Bronchial epithelial cell (primary cell): ENCODE measurements at regions not wholly inside any gene's neighbourhood (a gene's known extent, or its start where the extent isn't known, plus 50 kb on each side); places are given as distances from the start of the nearest gene placed in this dataset.

Source experiments
- DNase-seq: peaks from one replicate; pipeline ENCODE4 v3.0.0-alpha.2; 2010; ENCODE audit warnings: low read depth
- FAIRE-seq: peaks from 2 replicates; lab custom pipeline; 2011; peaks lifted over from hg19 to GRCh38; lab: Jason Lieb, UNC
- H3K27me3 ChIP-seq: 2 replicates; pipeline ENCODE4 v1.5.1; 2011; ENCODE audit warnings: low read length; ENCODE audit not compliant: control insufficient read depth, insufficient read depth
- H3K36me3 ChIP-seq: 2 replicates; pipeline ENCODE4 v1.5.1; 2011; ENCODE audit warnings: low read length; ENCODE audit not compliant: control insufficient read depth, insufficient read depth
- H3K4me3 ChIP-seq: 2 replicates; pipeline ENCODE4 v1.5.1; 2011; ENCODE audit warnings: mild to moderate bottlenecking, low read depth, low read length, control low read depth
- TF ChIP-seq, protein P1 (sequence below): IDR thresholded peaks from 2 replicates; pipeline ENCODE4 v1.5.1; 2011; ENCODE audit warnings: mild to moderate bottlenecking, moderate library complexity, low read length, control low read depth, inconsistent platforms; ENCODE audit not compliant: insufficient read depth, severe bottlenecking

- no peak overlapping the region for H3K4me3 ChIP-seq
- FAIRE-seq = no peak
Observed at GRCh38 chr21:20315042-20315441, 683.2 kb upstream of the NCAM2 start.

GRCh38 chr21:20329636-20330035, 668.6 kb upstream of the NCAM2 start:
- FAIRE-seq = no peak
- no peak for DNase-seq
- no peak overlapping the region for H3K4me3 ChIP-seq
- TF ChIP-seq, protein P1, sequence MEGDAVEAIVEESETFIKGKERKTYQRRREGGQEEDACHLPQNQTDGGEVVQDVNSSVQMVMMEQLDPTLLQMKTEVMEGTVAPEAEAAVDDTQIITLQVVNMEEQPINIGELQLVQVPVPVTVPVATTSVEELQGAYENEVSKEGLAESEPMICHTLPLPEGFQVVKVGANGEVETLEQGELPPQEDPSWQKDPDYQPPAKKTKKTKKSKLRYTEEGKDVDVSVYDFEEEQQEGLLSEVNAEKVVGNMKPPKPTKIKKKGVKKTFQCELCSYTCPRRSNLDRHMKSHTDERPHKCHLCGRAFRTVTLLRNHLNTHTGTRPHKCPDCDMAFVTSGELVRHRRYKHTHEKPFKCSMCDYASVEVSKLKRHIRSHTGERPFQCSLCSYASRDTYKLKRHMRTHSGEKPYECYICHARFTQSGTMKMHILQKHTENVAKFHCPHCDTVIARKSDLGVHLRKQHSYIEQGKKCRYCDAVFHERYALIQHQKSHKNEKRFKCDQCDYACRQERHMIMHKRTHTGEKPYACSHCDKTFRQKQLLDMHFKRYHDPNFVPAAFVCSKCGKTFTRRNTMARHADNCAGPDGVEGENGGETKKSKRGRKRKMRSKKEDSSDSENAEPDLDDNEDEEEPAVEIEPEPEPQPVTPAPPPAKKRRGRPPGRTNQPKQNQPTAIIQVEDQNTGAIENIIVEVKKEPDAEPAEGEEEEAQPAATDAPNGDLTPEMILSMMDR = no peak
- H3K27me3 ChIP-seq = no peaks in the 10 kb centered on the region
- no peaks in the 10 kb centered on the region for H3K36me3 ChIP-seq

More at GRCh38 chr21:20315042-20315441, 683.2 kb upstream of the NCAM2 start:
- TF ChIP-seq, protein P1 = no peak
- no peak for DNase-seq
- Histone ChIP-seq H3K36me3 (no peaks in the 10 kb centered on the region), H3K27me3 (no peaks in the 10 kb centered on the region)

GRCh38 chr21:20330652-20331051, 667.6 kb upstream of the NCAM2 start:
- TF ChIP-seq, protein P1 = no peak
- H3K4me3 ChIP-seq = no peak overlapping the region
- DNase-seq (no peak), FAIRE-seq (no peak)
- no peaks in the 10 kb centered on the region for H3K36me3 ChIP-seq
- H3K27me3 ChIP-seq = no peaks in the 10 kb centered on the region

DNA sequence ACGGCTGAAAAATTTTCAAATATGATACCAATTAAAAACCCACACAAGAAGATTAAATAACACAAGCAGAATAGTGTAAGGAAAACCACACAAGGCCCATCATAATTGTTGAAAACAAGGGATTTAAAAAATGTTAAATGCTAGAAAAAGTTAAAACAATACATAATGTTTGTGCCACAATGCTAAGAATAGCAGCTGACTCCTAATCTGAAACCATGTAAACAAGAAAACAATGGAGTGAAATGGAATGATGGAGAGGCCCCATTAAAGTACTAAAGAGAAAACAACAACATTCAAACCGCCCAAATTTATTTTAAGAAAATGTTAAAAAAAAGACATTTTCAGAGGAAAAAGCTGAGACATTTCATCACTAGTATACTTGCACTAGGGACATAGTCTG, 663.6 kb upstream of the NCAM2 start:
- TF ChIP-seq, protein P1 = no peak
- H3K27me3 ChIP-seq = no peaks in the 10 kb centered on the region
- FAIRE-seq (no peak), DNase-seq (no peak)
- no peak overlapping the region for H3K4me3 ChIP-seq
- no peaks in the 10 kb centered on the region for H3K36me3 ChIP-seq

GRCh38 chr21:20341431-20341830, 656.8 kb upstream of the NCAM2 start:
- FAIRE-seq (no peak), DNase-seq (no peak)
- no peaks in the 10 kb centered on the region for H3K27me3 ChIP-seq
- TF ChIP-seq, protein P1 = no peak
- no peaks in the 10 kb centered on the region for H3K36me3 ChIP-seq
- no peak overlapping the region for H3K4me3 ChIP-seq

DNA sequence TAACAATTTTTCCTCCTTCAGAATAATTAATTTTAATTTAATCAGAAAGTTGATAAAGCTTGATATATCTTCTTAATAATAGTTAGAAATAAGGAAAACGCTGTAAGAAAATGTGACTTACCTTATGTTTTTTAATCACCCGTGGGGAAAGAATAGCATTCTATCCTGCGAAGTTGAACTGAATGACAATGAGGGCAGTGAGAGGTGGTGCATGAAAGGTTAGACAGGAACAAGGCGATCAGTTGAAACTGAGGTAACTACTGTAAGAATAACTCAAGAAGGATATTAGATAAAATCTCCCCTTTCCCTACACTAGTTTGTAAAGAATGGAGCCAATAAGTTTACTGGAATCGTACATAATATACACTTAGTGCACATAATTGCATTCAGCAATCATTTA, 655.0 kb upstream of the NCAM2 start:
- Histone ChIP-seq H3K36me3 (no peaks in the 10 kb centered on the region), H3K27me3 (no peaks in the 10 kb centered on the region), H3K4me3 (no peak overlapping the region)
- TF ChIP-seq, protein P1 = no peak
- no peak for DNase-seq
- no peak for FAIRE-seq
